NCI-H82 (cell line): ENCODE measurements at regions not wholly inside any gene's neighbourhood (a gene's known extent, or its start where the extent isn't known, plus 50 kb on each side); places are given as distances from the start of the nearest gene placed in this dataset.
"Not testable (repeated sequence)": the region's sequence is repeated elsewhere in the genome, so short reads cannot be mapped to it uniquely, and the experiment has no call there.

Source experiments
- DNase-seq: peaks from one replicate; lab custom pipeline; 2025; lab: John Stamatoyannopoulos, UW

DNA sequence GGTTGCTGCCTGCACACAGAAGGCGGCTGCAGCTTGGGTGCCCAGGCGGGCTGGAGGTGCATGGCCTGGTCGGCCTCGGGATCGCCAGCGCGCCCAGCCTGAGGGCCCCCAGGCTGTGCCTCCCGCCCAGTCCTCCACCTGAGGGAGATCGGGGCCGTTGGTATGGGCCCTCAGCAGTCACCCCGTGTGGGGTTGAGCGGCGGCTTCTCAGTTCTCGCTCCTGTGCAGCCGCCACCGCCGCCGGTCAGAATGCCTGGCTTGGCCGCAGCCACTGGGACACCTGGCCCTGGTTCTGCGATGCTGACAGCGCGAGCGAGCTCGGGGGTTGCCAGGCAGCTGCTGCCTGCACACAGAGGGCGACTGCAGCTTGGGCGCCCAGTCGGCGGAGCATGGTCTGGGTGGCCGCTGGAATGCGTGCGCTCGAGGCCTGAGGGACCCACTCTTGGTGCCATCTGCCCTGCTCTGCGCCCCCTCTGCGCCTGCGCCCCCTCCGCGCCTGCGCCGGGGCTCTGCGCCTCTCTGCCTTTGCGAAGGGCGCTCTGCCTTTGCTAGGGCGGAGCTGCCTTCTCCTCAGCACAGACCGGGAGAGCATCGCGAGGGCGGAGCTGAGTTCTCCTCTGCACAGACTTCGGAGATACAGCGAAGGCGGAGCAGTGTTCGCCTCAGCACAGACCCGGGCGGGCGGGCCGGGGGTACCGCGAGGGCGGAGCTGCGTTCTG lies 84.6 kb upstream of the ZNG1F start:
- not testable (repeated sequence) for DNase-seq

DNA sequence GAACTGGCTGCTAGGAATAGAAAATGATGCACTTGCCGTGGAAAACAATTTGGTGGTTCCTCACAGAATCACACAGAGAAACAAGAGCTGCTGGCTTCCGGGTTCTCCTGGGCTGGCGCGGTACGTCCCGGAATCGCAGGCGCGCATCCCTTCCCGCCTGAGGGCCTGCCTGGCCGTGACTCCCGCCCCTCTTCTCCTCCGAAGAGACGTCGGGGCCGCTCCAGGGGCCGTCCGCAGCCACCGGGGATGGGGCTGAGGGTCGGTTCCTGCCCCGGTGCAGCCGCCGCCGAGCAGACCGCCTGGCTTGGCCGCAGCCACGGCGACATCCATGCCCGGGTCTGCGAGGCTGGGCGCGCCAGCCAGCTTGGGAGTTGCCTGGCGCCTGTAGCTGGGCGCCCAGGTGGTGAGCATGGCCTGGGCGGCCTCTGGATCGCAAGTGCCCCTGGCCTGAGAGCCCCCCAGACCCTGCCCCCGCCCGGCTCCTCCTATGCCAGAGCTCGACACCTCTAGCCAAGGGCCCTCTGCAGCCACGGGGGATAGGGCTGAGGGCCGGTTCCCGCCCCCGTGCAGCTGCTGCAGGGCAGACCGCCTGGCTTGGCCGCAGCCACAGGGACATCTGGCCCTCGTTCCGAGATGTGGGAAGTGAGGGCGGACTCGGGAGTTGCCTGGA lies 83.9 kb upstream of the ZNG1F start:
- not testable (repeated sequence) for DNase-seq

DNA sequence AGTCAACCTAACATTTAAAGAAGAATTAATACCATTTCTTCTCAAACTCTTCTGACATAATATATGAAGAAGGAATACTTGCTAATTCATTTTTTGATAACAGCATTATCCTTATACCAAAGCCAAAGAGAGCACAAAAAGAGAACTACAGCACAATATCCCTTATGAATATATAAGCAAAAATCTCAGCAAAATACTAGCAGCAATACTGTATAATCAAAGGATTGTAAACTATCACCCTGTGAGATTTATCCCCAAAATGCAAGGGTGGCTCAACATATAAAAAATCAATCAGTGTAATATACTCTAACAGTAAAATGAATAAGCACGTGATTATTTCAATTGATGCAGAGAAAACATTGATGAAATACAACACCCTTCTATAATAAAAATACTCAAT lies 81.9 kb upstream of the ZNG1F start:
- not testable (repeated sequence) for DNase-seq

DNA sequence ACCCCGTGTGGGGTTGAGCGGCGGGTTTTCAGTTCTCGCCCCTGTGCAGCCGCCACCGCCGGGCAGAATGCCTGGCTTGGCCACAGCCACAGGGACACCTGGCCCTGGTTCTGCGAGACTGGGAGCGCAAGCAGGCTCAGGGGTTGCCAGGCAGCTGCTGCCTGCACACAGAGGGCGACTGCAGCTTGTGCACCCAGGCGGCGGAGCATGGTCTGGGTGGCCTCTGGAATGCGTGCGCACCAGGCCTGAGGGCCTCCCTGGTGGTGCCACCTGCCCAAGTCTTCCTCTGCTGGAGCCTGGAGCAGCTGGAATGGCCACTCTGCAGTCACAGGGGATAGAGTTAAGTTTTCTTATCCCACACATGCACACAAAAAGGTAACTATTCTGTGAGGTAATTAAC lies 80.4 kb upstream of the ZNG1F start:
- DNase-seq = not testable (repeated sequence)

DNA sequence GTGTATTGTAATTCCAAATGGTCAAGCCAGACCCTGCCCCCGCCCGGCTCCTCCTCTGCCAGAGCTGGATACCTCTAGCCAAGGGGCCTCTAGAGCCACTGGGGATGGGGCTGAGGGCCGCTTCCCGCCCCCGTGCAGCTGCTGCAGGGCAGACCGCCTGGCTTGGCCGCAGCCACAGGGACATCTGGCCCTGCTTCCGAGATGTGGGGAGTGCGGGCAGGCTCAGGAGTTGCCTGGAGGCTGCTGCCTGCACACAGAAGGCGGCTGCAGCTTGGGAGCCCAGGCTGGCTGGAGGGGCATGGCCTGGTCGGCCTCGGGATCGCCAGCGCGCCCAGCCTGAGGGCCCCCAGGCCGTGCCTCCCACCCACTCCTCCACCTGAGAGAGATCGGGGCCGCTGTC lies 79.9 kb upstream of the ZNG1F start:
- not testable (repeated sequence) for DNase-seq

DNA sequence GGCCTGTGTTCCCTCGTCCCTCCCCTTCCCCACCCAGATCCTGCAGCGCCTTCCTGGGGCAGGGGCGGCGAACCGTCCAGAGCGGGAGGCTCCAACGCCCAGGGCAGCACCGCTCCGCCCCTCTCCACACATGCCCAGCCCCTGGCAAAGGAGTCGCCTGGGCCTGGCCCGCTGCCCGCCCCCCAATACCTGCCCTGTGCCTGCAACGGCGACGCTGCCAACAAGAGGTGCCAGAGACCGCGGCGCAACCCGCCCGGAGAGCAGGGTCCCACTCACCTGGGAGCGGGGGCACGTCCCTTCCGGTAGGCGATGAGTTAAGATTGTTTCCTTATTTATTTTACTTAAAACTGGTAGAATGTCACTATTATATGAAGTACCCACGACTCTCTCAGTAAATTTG lies 77.5 kb upstream of the ZNG1F start:
- DNase-seq = not testable (repeated sequence)

DNA sequence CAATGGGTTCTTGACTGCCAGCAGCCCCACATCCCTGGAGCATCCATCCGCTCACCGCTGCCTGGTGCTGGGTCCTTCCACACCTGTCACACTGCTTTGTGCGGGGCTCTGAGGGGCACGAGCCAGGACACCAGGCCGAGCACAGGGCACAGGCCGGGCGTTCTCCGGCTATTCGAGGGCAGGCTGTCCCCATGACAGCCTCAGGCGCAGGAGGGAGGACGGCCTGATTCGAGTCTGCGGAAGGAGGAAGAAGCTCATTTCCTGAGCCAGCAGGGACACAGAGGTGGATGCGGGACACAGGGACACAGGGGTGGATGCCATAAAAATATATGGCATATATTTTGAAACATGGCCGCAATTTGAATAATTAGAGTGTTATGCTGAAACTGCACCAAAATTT lies 76.9 kb upstream of the ZNG1F start:
- DNase-seq = not testable (repeated sequence)

DNA sequence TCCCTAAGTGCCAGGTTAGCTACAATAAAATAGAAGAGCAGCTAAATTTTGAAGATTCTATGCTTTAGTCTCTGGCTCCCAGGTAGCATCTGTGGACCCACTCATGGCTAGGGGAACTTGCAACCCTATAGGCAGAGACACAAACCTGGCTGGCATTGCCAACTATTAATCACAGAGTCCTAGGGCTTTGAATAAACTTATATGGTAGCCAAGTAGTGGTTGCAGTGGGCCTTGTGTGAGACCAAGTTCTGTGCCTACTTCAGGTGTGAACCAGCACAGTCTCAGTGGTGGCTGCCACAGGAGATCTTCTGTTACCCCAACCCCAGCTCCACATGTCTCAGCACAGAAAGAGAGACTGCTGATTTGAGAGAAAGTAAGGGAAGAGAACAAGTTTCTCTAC lies 62.9 kb upstream of the ZNG1F start:
- not testable (repeated sequence) for DNase-seq

DNA sequence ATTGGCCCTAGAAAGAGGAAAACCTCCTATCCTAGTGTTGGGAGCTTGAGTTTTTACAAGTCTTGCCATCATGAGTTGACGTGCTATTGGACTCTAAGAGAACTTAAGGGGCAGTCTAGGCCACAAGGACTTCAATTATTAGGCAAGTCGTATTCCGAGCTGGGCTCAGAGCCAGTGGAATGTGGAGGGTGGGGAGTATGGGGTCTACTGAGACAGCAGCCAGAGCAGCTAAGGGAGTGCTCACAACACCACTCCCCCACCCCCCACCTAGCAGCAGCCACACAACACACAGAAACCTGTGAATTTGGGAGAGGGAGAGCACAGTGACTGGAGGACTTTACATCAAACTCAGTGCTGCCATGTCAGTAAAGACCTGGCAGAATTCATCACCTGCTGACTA lies 62.0 kb upstream of the ZNG1F start:
- DNase-seq = not testable (repeated sequence)

DNA sequence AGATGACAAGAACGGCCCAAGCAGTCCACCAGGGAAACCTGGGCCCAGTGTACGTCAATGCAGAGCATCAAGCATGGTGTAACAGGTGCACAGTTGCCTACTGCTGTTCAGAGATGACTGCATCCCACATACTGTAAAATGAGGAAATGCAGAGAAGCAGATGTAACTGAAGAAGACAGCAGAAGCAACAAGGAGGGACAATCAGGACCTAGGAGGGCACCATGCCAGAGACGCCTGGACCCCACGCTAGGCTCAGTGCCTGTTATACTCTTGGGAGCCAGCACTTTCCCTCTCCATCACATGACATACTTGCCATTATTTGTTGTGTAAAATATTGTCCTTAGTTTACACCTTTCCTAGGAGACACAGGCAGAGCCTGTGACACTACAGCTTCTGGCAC lies 57.6 kb upstream of the ZNG1F start:
- DNase-seq = not testable (repeated sequence)
